Keratinocyte (primary cell): ENCODE measurements at regions not wholly inside any gene's neighbourhood (a gene's known extent, or its start where the extent isn't known, plus 50 kb on each side); places are given as distances from the start of the nearest gene placed in this dataset.

Source experiments
- DNase-seq: peaks from one replicate; pipeline ENCODE4 v3.0.0-alpha.2; 2011; ENCODE audit warnings: low read depth, missing footprints, low spot score
- FAIRE-seq: peaks from 2 replicates; lab custom pipeline; 2011; peaks lifted over from hg19 to GRCh38; lab: Jason Lieb, UNC
- H2AFZ ChIP-seq: 2 replicates; pipeline ENCODE4 v1.6.0; 2012; ENCODE audit warnings: low read length, control low read depth, inconsistent platforms; ENCODE audit not compliant: control insufficient read depth
- H3K27ac ChIP-seq: 2 replicates; pipeline ENCODE4 v1.5.1; 2011; ENCODE audit warnings: low read length; ENCODE audit not compliant: control insufficient read depth, insufficient read depth
- H3K27me3 ChIP-seq: 3 replicates; pipeline ENCODE4 v1.6.0; 2011; ENCODE audit warnings: low read length; ENCODE audit not compliant: control insufficient read depth, insufficient read depth; ENCODE audit errors: extremely low read depth
- H3K36me3 ChIP-seq, 2 experiments: 2 replicates in 1 of 2; 3 replicates in 1 of 2; pipeline ENCODE4 v1.5.1; 2011; ENCODE audit warnings: low read length in 2 of 2, mild to moderate bottlenecking in 1 of 2; ENCODE audit not compliant: control insufficient read depth in 2 of 2, insufficient read depth in 2 of 2; ENCODE audit errors: extremely low read depth in 1 of 2
- H3K4me1 ChIP-seq: 3 replicates; pipeline ENCODE4 v1.5.1; 2011; ENCODE audit warnings: low read length; ENCODE audit not compliant: control insufficient read depth, insufficient read depth; ENCODE audit errors: extremely low read depth
- H3K4me2 ChIP-seq: 3 replicates; pipeline ENCODE4 v1.6.0; 2011; ENCODE audit warnings: low read depth, low read length; ENCODE audit not compliant: control insufficient read depth, insufficient read depth; ENCODE audit errors: extremely low read depth
- H3K4me3 ChIP-seq, 3 experiments: fragments of 200-600 bp in 1 of 3; sonication (generic) in 1 of 3; 2 replicates in 2 of 3; 3 replicates in 1 of 3; pipeline ENCODE4 v1.5.1; 2011 to 2016; ENCODE audit warnings: low read length in 3 of 3, mild to moderate bottlenecking in 3 of 3, control low read depth in 2 of 3, inconsistent platforms in 1 of 3, low read depth in 1 of 3, mixed read lengths in 1 of 3, mixed run types in 1 of 3, moderate library complexity in 1 of 3; ENCODE audit not compliant: control insufficient read depth in 2 of 3, insufficient read depth in 2 of 3; ENCODE audit errors: extremely low read depth in 1 of 3
- H3K79me2 ChIP-seq: 2 replicates; pipeline ENCODE4 v1.6.0; 2012; ENCODE audit warnings: low read length; ENCODE audit not compliant: control insufficient read depth, insufficient read depth
- H3K9ac ChIP-seq: 3 replicates; pipeline ENCODE4 v1.6.0; 2011; ENCODE audit warnings: low read length; ENCODE audit not compliant: control insufficient read depth, insufficient read depth; ENCODE audit errors: extremely low read depth
- H3K9me1 ChIP-seq: 3 replicates; pipeline ENCODE4 v1.6.0; 2011; ENCODE audit warnings: low read length; ENCODE audit not compliant: control insufficient read depth, insufficient read depth; ENCODE audit errors: extremely low read depth
- H3K9me3 ChIP-seq: 2 replicates; pipeline ENCODE4 v1.5.1; 2012; ENCODE audit warnings: low read depth, low read length; ENCODE audit not compliant: control insufficient read depth
- H4K20me1 ChIP-seq: 3 replicates; pipeline ENCODE4 v1.6.0; 2011; ENCODE audit warnings: low read length; ENCODE audit not compliant: control insufficient read depth, insufficient read depth; ENCODE audit errors: extremely low read depth
- CTCF ChIP-seq, 3 experiments: IDR thresholded peaks in 1 of 3; conservative IDR thresholded peaks in 1 of 3; optimal IDR thresholded peaks in 1 of 3; 2 replicates in 2 of 3; 3 replicates in 1 of 3; pipeline versions ENCODE3 to v1.5.1; 2011; ENCODE audit warnings: low read length in 3 of 3, mild to moderate bottlenecking in 3 of 3, moderate library complexity in 2 of 3, control low read depth in 1 of 3, inconsistent platforms in 1 of 3; ENCODE audit not compliant: insufficient read depth in 2 of 3; ENCODE audit errors: extremely low read depth in 1 of 3
- EZH2 ChIP-seq: IDR thresholded peaks from one replicate; pipeline ENCODE4 v1.6.1; 2012; ENCODE audit warnings: inconsistent platforms, mild to moderate bottlenecking, low read length, moderate library complexity
- dilution Hi-C: fragments of 300-500 bp; cut with MboI; formaldehyde crosslinking; loops from one replicate; pipeline ENCODE4 v1.7.0; 2020; ENCODE audit warnings: low sequenced_read_pairs; ENCODE audit not compliant: extremely low pct_ligation_motif_present

- no peaks in the 10 kb centered on the region for H4K20me1 ChIP-seq
- no peak overlapping the region for H3K4me2 ChIP-seq
- no peaks in the 10 kb centered on the region for H3K9me3 ChIP-seq
- TF ChIP-seq EZH2 (no peak), CTCF (optimal IDR thresholded peaks at IDR 0.05 in 1 of 3, IDR thresholded peaks at IDR 0.05 in 1 of 3, conservative IDR thresholded peaks at IDR 0.05 in 1 of 3; ENCODE audit: extremely low read depth in 1 of 3, insufficient read depth in 2 of 3, low read length in 3 of 3) (no peak)
- no peak overlapping the region for H3K27ac ChIP-seq
- dilution Hi-C loops: no loop called here
- H3K9ac ChIP-seq: no peak overlapping the region
- no peaks in the 10 kb centered on the region for H3K4me1 ChIP-seq
- no peak for FAIRE-seq
- H3K27me3 ChIP-seq: peaks cover 9% of the 10 kb centered on the region
- H2AFZ ChIP-seq: no peak overlapping the region
- H3K79me2 ChIP-seq: no peaks in the 10 kb centered on the region
- H3K9me1 ChIP-seq: no peaks in the 10 kb centered on the region
- no peaks in the 10 kb centered on the region for H3K36me3 ChIP-seq
- DNase-seq: no peak
- H3K4me3 ChIP-seq: no peak overlapping the region
These were observed 176.9 kb upstream of the GRB10 start for GRCh38 chr7:50959560-50959959.

- no peak overlapping the region for H2AFZ ChIP-seq
- H3K27ac ChIP-seq: no peak overlapping the region
- H3K27me3 ChIP-seq: peaks cover 11% of the 10 kb centered on the region
- no peaks in the 10 kb centered on the region for H3K9me1 ChIP-seq
- DNase-seq (no peak), FAIRE-seq (no peak)
- H3K4me1 ChIP-seq: no peaks in the 10 kb centered on the region
- no peak overlapping the region for H3K9ac ChIP-seq
- H3K4me3 ChIP-seq: no peak overlapping the region
- no peak for TF ChIP-seq EZH2
- no peak for TF ChIP-seq CTCF (optimal IDR thresholded peaks at IDR 0.05 in 1 of 3, IDR thresholded peaks at IDR 0.05 in 1 of 3, conservative IDR thresholded peaks at IDR 0.05 in 1 of 3; ENCODE audit: extremely low read depth in 1 of 3, insufficient read depth in 2 of 3, low read length in 3 of 3)
- dilution Hi-C loops: no loop called here
- H3K9me3 ChIP-seq: no peaks in the 10 kb centered on the region
- H4K20me1 ChIP-seq: no peaks in the 10 kb centered on the region
- no peak overlapping the region for H3K4me2 ChIP-seq
- H3K36me3 ChIP-seq: no peaks in the 10 kb centered on the region
- no peaks in the 10 kb centered on the region for H3K79me2 ChIP-seq
These were observed 175.2 kb upstream of the GRB10 start for GRCh38 chr7:50957855-50958254.
